GM12878 (cell line): ENCODE measurements at regions not wholly inside any gene's neighbourhood (a gene's known extent, or its start where the extent isn't known, plus 50 kb on each side); places are given as distances from the start of the nearest gene placed in this dataset.

Experiments
- ATAC-seq: fragments of 200-7000 bp; cut with Tn5 transposase; 3 replicates; pipeline ENCODE4 v1.9.1; 2020; ENCODE audit warnings: mild to moderate bottlenecking, moderate library complexity
- BruUV-seq: library from RNA; stranded (reverse); fragments of 400-500 nt; replicated peaks from 2 replicates; lab custom pipeline; 2021; lab: Mats Ljungman, UMichigan
- CTCF ChIA-PET: fragments of 300-600 bp; sonication (Branson Sonifier 250); formaldehyde crosslinking; extraction: SDS; loops from one replicate; lab custom pipeline; 2021; ENCODE audit warnings: inconsistent platforms; lab: Yijun Ruan, JAX
- POLR2A ChIA-PET: fragments of 350-600 bp; formaldehyde crosslinking; extraction: SDS; loops from one replicate; lab custom pipeline; 2021; ENCODE audit warnings: inconsistent platforms; lab: Charles Lee
- RAD21 ChIA-PET: fragments of 300-600 bp; sonication (Branson Sonifier 250); formaldehyde crosslinking; loops from one replicate; lab custom pipeline; 2023; ENCODE audit warnings: antibody characterized with exemption; ENCODE audit not compliant: unreplicated experiment; lab: Charles Lee
- SMC1A ChIA-PET: fragments of 300-600 bp; sonication (Branson Sonifier 250); formaldehyde crosslinking; loops from one replicate; lab custom pipeline; 2023; ENCODE audit not compliant: unreplicated experiment, uncharacterized antibody; lab: Charles Lee
- DNase-seq: peaks from one replicate; pipeline ENCODE4 v3.0.0-alpha.2; 2011; ENCODE audit warnings: low read depth, low spot score
- FAIRE-seq: peaks from 3 replicates; lab custom pipeline; 2011; peaks lifted over from hg19 to GRCh38; lab: Jason Lieb, UNC
- H2AFZ ChIP-seq: 2 replicates; pipeline ENCODE4 v1.6.0; 2011; ENCODE audit warnings: low read depth, low read length, control low read depth; ENCODE audit not compliant: control insufficient read depth
- H3K27ac ChIP-seq: 2 replicates; pipeline ENCODE4 v1.5.1; 2011; ENCODE audit warnings: control low read depth; ENCODE audit not compliant: control insufficient read depth, insufficient read depth
- H3K27me3 ChIP-seq, 2 experiments: replicated peaks in 1 of 2; 2 replicates each; pipeline versions ENCODE4 v1.6.0 to v1.6.1; 2011; ENCODE audit warnings: low read length in 1 of 2; ENCODE audit not compliant: control insufficient read depth in 2 of 2, insufficient read depth in 2 of 2
- H3K36me3 ChIP-seq, 2 experiments: 2 replicates each; pipeline ENCODE4 v1.5.1; 2011; ENCODE audit warnings: low read length in 1 of 2; ENCODE audit not compliant: control insufficient read depth in 2 of 2, insufficient read depth in 2 of 2
- H3K4me1 ChIP-seq: 2 replicates; pipeline ENCODE4 v1.6.1; 2011; ENCODE audit warnings: mild to moderate bottlenecking, low read length, moderate library complexity, mixed read lengths; ENCODE audit not compliant: control insufficient read depth, insufficient read depth
- H3K4me2 ChIP-seq: 2 replicates; pipeline ENCODE4 v1.6.0; 2011; ENCODE audit warnings: control low read depth; ENCODE audit not compliant: control insufficient read depth, insufficient read depth
- H3K4me3 ChIP-seq: fragments of 200-600 bp; sonication (generic); 2 replicates; pipeline ENCODE4 v1.5.1; 2016
- H3K79me2 ChIP-seq: 2 replicates; pipeline ENCODE4 v1.6.0; 2011; ENCODE audit warnings: low read length; ENCODE audit not compliant: control insufficient read depth, insufficient read depth
- H3K9ac ChIP-seq: 2 replicates; pipeline ENCODE4 v1.8.0; 2011; ENCODE audit warnings: low read length, control low read depth, mixed read lengths; ENCODE audit not compliant: control insufficient read depth, insufficient read depth
- H3K9me3 ChIP-seq: replicated peaks from 3 replicates; pipeline ENCODE4 v1.5.1; 2011; ENCODE audit warnings: mild to moderate bottlenecking, low read length; ENCODE audit not compliant: control insufficient read depth, insufficient read depth
- H4K20me1 ChIP-seq: 2 replicates; pipeline ENCODE4 v1.6.0; 2011; ENCODE audit not compliant: control insufficient read depth, insufficient read depth
- BACH1 ChIP-seq: fragments of 450-650 bp; IDR thresholded peaks from 2 replicates; pipeline ENCODE4 v1.6.1; 2017; ENCODE audit warnings: mild to moderate bottlenecking, borderline replicate concordance
- CBX5 ChIP-seq: sonication (generic); IDR thresholded peaks from 2 replicates; pipeline ENCODE4 v1.6.1; 2016; ENCODE audit warnings: low read depth, moderate library complexity, mild to moderate bottlenecking, inconsistent platforms
- ESRRA ChIP-seq: IDR thresholded peaks from 2 replicates; pipeline ENCODE4 v1.6.1; 2012; ENCODE audit warnings: mild to moderate bottlenecking, low read length, improper control_type of control experiment
- RBBP5 ChIP-seq: fragments of 200-600 bp; sonication (generic); conservative IDR thresholded peaks from 2 replicates; pipeline ENCODE4 v1.6.1; 2016
- SMARCA5 ChIP-seq: fragments of 450-650 bp; IDR thresholded peaks from 2 replicates; pipeline ENCODE4 v1.6.1; 2017; ENCODE audit warnings: mild to moderate bottlenecking
- TARDBP ChIP-seq: IDR thresholded peaks from 2 replicates; pipeline ENCODE4 v1.6.1; 2016; ENCODE audit warnings: borderline replicate concordance
- WRNIP1 ChIP-seq: IDR thresholded peaks from 2 replicates; pipeline ENCODE4 v1.6.1; 2011; ENCODE audit warnings: low read depth, low read length, improper control_type of control experiment, borderline replicate concordance
- YY1 ChIP-seq: IDR thresholded peaks from 2 replicates; pipeline ENCODE4 v1.6.1; 2011; ENCODE audit warnings: low read depth, mild to moderate bottlenecking, low read length
- ZBED1 ChIP-seq: IDR thresholded peaks from 2 replicates; pipeline ENCODE4 v1.6.1; 2016; ENCODE audit warnings: borderline replicate concordance
- WGBS: methylation state at CpG from one replicate; pipeline ENCODE4 v1.1.6; 2016; ENCODE audit warnings: low lambda C conversion rate; ENCODE audit not compliant: insufficient replicate concordance, insufficient coverage; ENCODE audit errors: missing lambda C conversion rate; 5-methylcytosine and 5-hydroxymethylcytosine counted together
- in situ Hi-C: fragments of 300-500 bp; cut with MboI; formaldehyde crosslinking; loops from 9 replicates; pipeline ENCODE4 v1.14.3; 2018; ENCODE audit warnings: mixed read lengths
- intact Hi-C: fragments of 100-400 bp; cut with micrococcal nuclease; formaldehyde crosslinking; loops from one replicate; pipeline ENCODE4 v1.14.2; 2022; ENCODE audit not compliant: unreplicated experiment
- TF ChIP-seq, protein P1 (sequence below): fragments of 450-650 bp; formaldehyde crosslinking; IDR thresholded peaks from 2 replicates; pipeline ENCODE4 v1.5.0; 2022; ENCODE audit warnings: mild to moderate bottlenecking, missing genetic modification characterization
- TF ChIP-seq, protein P2 (sequence below): fragments of 150-350 bp; IDR thresholded peaks from 2 replicates; pipeline ENCODE4 v1.6.1; 2014; ENCODE audit warnings: mild to moderate bottlenecking, low read depth, low read length
- TF ChIP-seq, protein P3 (sequence below): fragments of 450-650 bp; IDR thresholded peaks from 2 replicates; pipeline ENCODE4 v1.6.1; 2016; ENCODE audit warnings: mild to moderate bottlenecking

DNA sequence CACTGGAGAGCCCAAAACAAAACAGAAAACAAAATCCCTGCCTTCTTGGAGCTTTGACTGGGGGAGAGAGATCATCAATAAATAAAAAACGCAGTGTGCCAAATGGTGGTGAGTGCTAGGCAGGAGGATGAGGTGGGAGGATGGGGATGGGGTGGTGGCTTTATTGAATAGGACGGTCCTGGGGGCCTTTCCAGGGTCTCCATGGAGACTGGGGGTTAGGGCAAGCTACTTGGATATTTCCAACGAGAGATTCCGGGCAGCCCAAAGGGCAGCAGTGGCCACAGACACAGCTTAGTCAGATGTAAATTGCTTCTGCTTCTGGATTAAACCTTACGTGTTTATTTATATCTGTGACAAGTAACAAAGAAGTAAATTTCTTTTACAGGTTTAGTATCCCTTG lies 700.1 kb downstream of the QKI start:
- ATAC-seq (no peak), FAIRE-seq (no peak), DNase-seq (no peak)
- Histone ChIP-seq H3K36me3 (no peaks in the 10 kb centered on the region), H2AFZ (no peak overlapping the region), H3K27me3 (no peaks in the 10 kb centered on the region), H3K9me3 (no peaks in the 10 kb centered on the region), H3K4me1 (no peaks in the 10 kb centered on the region), H3K4me2 (no peak overlapping the region), H3K4me3 (no peak overlapping the region), H3K79me2 (no peaks in the 10 kb centered on the region), H4K20me1 (no peaks in the 10 kb centered on the region), H3K27ac (no peak overlapping the region)
- ChIA-PET CTCF (no interaction called here), SMC1A (no interaction called here), RAD21 (no interaction called here)
- BruUV-seq = no TSS peak
- intact Hi-C loops (no loop called here), in situ Hi-C loops (no loop called here)
- WGBS = 9% methylated on average over 5 of the region's 5 CpGs
- no peak for TF ChIP-seq TARDBP
- no peak for TF ChIP-seq BACH1
- TF ChIP-seq, protein P1, sequence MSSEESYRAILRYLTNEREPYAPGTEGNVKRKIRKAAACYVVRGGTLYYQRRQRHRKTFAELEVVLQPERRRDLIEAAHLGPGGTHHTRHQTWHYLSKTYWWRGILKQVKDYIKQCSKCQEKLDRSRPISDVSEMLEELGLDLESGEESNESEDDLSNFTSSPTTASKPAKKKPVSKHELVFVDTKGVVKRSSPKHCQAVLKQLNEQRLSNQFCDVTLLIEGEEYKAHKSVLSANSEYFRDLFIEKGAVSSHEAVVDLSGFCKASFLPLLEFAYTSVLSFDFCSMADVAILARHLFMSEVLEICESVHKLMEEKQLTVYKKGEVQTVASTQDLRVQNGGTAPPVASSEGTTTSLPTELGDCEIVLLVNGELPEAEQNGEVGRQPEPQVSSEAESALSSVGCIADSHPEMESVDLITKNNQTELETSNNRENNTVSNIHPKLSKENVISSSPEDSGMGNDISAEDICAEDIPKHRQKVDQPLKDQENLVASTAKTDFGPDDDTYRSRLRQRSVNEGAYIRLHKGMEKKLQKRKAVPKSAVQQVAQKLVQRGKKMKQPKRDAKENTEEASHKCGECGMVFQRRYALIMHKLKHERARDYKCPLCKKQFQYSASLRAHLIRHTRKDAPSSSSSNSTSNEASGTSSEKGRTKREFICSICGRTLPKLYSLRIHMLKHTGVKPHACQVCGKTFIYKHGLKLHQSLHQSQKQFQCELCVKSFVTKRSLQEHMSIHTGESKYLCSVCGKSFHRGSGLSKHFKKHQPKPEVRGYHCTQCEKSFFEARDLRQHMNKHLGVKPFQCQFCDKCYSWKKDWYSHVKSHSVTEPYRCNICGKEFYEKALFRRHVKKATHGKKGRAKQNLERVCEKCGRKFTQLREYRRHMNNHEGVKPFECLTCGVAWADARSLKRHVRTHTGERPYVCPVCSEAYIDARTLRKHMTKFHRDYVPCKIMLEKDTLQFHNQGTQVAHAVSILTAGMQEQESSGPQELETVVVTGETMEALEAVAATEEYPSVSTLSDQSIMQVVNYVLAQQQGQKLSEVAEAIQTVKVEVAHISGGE (CRISPR knock-in tag) = no peak
- no peak for TF ChIP-seq SMARCA5
- no peak for TF ChIP-seq WRNIP1
- TF ChIP-seq, protein P2, sequence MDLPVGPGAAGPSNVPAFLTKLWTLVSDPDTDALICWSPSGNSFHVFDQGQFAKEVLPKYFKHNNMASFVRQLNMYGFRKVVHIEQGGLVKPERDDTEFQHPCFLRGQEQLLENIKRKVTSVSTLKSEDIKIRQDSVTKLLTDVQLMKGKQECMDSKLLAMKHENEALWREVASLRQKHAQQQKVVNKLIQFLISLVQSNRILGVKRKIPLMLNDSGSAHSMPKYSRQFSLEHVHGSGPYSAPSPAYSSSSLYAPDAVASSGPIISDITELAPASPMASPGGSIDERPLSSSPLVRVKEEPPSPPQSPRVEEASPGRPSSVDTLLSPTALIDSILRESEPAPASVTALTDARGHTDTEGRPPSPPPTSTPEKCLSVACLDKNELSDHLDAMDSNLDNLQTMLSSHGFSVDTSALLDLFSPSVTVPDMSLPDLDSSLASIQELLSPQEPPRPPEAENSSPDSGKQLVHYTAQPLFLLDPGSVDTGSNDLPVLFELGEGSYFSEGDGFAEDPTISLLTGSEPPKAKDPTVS = no peak
- TF ChIP-seq ZBED1 = no peak
- no peak for TF ChIP-seq CBX5
- TF ChIP-seq RBBP5 = no peak
- TF ChIP-seq, protein P3, sequence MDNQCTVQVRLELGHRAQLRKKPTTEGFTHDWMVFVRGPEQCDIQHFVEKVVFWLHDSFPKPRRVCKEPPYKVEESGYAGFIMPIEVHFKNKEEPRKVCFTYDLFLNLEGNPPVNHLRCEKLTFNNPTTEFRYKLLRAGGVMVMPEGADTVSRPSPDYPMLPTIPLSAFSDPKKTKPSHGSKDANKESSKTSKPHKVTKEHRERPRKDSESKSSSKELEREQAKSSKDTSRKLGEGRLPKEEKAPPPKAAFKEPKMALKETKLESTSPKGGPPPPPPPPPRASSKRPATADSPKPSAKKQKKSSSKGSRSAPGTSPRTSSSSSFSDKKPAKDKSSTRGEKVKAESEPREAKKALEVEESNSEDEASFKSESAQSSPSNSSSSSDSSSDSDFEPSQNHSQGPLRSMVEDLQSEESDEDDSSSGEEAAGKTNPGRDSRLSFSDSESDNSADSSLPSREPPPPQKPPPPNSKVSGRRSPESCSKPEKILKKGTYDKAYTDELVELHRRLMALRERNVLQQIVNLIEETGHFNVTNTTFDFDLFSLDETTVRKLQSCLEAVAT = no peak
- TF ChIP-seq ESRRA = no peak
- no peak for TF ChIP-seq YY1
- TF ChIP-seq, all 136 proteins: peak for 0
- POLR2A ChIA-PET = no interaction called here
- no peak overlapping the region for H3K9ac ChIP-seq
